Activated CD8-positive, alpha-beta memory T cell treated with anti-CD3 and anti-CD28 coated beads, Interleukin-2, amount 50 U/mL, for 24 hours (primary cell): ENCODE measurements at regions not wholly inside any gene's neighbourhood (a gene's known extent, or its start where the extent isn't known, plus 50 kb on each side); places are given as distances from the start of the nearest gene placed in this dataset.

Experiments
- DNase-seq: peaks from one replicate; pipeline ENCODE4 v3.0.0-alpha.2; 2020; ENCODE audit errors: extremely low read depth

DNA sequence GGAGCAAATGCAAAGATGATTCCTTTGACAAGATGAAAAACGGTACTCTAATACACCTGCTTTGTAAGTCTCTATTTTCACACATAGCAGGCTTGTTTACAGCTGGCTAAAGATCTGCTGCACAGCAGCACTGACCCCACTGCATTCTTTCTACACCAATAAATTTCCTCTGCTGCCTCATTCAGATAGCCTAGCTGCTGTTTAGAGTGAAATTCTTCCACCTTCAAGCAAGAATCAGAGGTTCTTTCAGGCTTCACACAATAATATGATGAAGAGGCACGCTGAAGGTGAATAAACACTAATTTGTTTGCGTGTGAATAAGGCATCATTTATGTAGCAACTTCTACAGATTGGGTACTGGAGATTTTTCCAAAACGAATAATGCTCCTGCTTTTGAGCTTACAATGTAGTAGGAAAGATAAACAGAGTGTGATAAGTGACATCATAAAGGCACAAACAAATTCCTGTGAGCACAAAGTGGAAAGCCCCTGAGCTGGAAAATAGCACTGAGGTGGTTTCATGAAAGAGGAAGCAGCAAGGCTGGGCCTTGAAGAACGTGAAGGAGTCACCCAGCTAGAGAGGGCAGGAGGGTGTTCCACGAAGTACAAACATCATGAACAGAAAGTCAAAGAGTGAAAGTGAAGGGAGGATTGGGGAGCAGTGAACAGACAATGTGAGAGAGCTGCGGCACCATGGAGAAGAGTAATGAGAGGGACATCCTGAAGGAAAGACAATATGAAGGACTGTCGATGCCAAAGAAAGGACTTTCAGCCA, 543.4 kb downstream of the CD83 start:
- peak; percentile 27 for DNase-seq

DNA sequence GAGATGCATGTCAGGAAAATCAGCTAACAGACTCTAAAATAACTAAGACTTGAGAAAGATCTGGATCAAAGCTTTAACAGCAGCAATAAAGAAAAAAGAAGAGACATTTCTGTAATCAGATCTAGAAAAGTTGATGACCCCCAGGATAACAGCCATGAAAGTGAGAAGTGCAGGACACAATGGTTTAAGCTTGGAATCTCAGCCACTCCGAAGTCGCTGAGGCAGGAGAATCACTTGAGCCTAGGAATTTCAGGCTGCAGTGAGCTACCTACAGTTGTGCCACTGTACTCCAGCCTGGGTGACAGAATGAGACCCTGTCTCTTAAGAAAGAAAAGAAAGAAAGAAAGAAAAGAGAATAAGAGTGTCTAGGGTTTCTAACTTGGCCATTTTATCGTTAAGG, 544.1 kb downstream of the CD83 start:
- DNase-seq = no peak

DNA sequence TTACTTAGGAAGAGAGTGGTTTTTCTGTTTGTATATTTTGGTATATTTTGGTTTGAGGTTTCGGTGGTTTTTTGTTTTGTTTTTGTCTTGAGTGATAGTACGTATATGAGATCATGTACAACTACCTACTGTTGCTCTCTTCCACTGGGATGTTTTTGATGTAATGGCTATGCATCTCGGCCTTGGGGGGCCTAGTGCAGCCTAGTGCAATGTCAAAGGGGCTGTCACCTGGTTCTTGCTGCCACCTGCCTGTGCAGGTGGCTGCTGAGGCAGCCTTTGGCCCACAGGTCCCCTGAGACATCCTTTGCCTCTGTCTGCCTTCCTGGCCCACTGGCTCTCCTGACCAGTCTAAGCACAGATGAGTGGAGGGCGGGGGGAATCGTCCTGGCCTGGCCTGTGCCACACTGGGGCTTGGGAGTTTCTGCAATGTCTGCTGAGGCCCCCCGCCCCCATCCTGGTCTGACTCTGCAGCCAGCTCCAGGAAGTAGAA, 546.6 kb downstream of the CD83 start:
- no peak for DNase-seq

DNA sequence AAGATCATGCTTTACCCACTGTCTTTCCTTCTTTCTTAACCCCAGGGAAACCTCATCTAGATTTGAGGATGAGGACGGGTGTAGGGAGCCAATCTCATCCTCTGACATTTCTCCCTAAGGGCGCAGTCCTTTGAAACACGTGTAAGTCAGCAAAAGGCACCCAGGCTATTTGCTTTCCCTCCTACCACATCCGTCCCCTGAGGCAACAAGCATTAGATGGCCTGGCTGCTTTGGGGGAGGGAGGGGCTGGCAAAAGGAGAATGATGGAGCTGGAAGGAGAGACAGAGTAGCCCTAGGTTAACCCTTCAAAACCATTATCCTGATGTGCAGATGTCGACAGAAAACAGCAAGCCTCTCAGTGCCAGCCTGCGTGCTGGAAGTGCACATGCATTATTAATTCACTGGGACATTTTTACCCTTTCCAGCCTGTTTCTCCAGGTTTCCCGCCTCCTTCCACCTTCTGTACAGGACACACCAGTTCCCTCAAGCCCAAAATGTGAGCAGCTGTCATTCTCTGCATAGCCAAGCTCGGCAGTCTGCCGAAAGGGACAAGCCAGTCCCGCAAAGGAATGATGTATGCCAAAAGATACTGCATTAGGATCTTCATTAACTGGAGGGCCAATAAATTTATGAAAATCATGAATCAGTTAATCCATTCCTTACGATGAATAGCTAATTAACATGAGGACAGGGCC, 547.2 kb downstream of the CD83 start:
- no peak for DNase-seq

DNA sequence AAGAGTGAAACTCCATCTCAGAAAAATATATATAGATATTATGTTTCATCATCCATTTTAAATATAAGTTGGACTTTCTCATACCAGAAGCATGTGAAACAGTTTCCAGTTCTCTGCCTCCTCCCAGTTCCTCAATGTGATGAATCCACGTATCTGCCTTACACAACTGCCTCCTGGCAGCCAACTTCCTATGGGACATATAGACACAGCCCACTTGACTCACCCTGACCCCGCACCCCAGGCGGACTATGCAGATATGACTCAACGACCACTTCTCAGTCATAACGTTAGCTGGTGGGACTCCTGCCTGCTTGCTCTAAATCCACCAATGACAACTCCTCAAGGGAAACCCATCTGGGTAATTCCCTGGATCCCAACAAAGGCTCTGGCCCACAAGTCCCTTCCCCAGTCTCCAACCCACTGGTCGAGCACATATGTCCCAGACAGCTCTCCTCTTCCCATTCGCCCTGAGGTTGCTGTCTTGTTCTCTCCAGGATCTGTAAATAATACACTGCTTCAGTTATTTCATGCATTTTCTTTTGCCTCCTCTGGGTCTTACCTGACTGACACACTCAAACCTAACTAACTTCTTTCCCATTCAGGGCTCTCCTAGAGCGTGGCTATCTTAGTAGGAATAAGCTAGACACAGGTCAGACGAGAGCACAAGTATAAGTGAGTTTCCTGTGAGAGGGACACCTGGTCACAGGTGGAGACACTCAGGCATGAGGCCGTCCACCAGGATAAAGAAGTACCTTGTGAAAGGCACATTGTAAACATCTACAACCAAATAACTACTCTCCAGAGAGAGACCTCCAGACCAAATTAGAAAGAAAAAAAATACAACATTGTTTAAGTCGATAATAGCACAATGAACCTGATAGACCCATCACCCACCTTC, 548.5 kb downstream of the CD83 start:
- peak; percentile 26 for DNase-seq

DNA sequence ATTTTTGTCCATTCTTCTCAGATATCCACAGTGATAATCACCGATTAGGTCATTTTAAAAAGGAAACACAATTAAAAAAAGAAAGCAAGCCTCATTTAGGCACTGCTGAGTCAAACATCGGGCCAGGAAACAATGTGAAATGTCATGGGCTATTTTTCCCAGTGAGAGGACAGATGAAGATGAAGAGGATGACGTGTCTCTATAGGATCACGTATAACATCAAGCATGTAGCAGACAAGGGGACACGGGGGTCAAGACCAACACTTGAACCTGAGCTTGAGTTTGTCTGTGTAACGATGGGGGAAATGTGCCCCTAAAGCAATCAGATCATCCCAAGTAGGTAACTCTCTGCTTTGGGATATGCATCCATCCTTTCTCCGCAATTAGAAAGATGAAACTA, 553.2 kb downstream of the CD83 start:
- DNase-seq = no peak

DNA sequence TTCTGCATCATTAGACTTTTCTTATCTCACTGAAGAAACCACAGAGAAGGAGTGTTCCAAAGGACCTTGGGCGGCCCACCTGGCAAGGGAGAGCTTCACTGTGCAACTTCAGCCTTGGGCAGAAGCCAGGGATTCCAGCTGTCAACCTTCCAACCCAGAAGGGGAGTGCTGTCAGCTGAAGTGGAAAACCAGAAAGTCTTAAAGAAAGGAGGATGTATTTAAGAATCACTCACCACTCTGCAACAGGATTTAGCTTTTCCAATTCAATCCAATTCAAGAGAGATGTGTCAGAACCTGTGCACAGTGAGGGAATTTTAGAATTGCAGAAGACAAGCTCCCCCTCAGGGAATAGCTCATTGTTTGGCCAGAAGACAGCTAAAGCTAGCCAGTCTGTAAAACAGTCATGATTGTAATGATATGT, 553.7 kb downstream of the CD83 start:
- no peak for DNase-seq

DNA sequence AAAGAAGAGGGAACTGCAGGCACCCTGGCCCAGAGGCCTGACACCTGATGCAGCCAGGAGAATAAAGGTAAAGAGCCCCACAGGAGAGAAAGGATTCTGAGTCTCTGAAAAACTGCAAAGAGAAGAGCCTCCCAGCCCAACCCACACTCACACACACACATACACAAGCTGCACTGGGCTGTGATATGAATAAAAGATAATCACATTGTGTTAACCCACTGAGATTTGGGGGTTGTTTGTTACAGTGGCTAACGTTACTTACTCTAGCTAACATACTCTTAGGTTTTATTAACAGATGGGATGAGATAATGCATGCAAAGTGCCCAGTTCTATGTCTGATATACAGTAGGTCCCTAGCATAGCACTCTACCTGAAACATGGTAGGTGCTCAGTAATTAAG, 554.4 kb downstream of the CD83 start:
- DNase-seq = no peak

DNA sequence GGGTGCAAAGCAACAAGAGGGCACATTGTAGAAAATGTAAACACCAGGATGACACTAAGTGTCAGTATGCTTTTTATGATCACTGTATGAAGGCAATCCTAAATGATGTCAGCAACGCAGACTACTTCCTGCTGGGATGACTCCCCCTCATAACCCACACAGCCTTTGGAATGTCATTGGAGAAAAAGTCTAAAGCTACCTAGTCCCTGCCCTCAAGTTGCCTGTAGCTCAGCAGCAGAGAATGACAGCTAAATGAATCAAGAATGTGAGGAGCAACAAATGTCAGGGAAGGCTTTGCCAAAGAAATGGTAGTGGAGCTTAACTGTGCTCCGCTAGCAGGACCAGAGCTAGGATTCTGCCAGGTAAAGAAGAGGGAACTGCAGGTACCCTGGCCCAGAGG, 555.6 kb downstream of the CD83 start:
- DNase-seq = no peak

DNA sequence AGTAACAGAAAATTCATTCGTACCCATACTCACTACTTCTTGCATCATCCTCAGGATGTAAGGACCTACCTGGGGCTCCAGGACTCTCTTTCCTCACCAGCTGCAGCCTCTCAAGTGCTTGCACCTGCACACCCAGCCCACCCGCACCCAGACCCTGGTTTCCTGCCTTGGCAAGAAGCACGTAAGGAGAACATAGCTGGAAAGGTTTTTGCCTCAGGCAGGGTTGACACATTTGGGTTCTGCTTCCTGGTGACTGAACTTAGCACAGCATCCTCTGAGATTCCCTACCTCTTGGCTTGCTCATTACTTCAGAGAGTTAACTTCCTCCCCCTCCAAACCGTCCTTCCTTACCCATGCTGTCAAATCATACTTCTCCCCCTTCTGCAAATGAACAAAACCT, 556.9 kb downstream of the CD83 start:
- DNase-seq = no peak

DNA sequence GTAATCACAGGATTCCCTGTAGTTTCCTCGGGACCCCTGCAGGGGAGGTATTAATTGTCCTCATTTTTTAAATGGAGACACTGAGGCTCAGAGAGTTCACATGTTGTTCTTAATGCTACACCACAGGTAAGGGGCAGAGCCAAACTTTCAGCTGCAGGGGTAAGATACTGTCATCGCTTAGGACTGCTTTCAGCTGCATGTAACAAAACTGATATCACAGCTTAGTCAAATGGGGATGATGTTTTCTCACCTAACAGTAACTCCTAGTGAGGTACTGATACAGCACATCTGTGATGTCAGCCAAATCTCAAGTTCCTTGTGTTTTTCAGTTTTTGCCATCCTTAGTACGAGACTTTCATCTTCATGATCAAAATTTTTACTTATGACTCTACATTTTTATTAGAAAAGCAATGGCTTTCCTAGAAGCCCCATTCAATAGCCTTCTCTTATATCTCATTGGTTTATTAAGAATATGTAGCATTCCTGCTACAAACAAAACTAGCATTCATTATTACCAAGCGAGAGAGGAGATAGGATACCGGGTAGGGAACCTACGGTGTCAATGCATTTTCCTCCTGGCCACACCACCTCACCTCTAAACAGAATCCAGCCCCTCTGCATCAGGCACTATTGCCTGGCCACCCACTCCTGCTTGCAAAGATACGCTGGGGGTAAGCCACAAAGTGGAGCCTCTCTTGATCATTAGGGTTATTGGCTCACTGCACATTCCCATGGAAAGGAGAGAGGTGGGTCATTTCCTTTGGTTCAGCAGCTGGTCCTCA, 557.5 kb downstream of the CD83 start:
- DNase-seq = no peak

DNA sequence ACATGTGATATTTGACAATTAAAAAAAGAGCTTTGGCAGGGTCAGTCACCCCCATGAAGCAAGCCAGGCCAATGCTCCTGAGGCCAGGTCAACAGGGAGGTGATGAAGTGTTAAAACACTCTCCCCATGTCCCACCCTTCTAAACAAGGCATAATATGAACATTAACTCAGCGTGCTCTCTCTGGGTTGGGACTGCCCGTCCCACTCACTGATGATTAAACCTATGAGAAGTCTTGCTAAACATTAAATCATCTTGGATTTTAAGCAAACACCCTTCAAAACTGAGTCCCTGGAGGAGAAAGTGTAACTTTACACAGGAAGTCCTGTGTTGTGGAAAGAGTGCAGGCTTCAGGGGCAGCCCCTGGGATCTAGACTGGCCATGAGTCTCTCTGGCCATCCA, 558.5 kb downstream of the CD83 start:
- DNase-seq = no peak

DNA sequence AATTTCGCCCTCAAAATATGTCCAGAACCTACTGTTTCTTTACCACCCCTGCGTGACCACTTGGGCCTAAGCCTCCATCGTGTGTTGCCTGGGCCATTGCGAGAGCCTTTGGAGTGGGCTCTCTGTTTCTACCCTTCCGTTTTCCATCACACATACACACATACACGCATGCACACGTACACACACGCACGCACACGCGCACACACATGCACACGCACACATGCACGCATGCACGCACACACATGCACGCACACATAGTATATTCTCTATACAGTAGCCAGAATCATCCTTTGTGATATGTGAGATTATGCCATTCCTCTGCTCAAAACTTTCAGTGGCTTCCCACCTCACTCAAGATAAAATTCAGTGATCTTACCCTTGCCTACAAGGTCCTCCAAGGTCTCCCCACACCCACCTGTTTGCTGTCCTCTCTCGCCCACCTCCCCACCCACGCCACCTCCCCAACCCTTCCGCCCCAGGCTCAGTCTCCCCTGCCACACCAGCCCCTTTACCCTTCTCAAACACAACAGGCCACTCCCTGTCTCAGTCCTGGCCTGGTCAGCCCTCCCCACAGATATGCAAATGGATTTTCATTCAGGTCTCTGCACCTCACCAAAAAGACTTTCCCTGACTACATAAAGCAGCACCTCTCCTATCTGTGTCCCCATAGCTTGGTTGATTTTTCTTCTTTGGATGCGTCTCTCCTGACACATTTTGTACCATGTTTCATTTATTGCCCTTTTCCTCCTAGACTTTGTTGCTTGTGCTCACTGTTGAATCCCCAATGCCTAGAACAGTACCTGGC, 559.6 kb downstream of the CD83 start:
- DNase-seq = no peak

DNA sequence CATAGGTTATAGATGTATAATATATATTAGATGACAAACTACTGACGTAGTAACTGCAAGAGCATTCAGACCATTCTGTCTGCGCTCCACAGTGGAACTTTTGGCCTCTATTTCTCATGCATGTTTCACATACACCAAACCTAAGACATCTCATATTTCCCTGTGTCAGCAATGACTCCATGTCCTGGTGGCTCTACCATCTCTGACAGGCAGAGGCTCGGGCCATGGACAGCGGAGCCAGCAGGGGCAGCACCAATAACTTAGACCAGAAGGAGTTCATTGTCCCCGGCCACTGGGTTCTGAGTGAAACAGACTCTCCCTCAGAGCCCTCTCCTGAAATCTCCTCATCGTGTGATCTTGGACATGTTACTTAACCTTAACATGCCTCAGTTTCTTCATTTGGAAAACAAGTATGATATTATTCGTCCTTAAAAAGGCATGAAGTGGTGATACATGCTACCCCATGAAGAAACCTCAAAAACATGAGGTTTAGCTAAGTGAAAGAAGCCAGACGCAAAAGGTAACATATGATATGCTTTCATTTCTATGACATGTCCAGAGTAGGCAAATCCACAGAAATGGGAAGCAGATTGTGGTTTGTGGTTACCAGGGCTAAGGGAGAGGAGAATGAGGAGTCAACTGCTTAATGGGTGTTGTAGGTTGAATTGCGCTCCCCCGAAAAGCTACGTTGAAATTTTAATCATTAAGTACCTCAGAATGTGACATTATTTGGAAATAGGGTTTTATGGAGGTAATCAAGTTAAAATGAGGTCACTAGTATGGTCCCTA, 564.0 kb upstream of the JARID2 start:
- no peak for DNase-seq

DNA sequence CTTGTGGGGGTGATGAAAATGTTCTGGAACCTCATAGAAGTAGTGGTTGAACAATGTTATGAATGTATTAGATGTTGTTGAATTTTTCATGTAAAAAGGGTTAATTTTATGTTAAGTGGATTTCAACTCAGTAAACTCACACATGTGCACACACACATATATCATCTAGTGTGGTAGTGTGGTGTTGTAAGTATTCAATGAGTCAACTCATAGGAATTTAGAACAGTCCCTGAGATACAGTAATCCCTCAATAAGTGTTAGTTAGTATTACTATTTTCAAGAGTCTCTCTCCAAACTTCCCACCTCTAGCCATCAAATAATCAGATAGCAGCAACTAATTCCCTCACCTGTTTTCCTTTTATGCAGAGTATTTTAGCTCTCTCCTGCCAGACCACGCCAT, 563.1 kb upstream of the JARID2 start:
- no peak for DNase-seq

DNA sequence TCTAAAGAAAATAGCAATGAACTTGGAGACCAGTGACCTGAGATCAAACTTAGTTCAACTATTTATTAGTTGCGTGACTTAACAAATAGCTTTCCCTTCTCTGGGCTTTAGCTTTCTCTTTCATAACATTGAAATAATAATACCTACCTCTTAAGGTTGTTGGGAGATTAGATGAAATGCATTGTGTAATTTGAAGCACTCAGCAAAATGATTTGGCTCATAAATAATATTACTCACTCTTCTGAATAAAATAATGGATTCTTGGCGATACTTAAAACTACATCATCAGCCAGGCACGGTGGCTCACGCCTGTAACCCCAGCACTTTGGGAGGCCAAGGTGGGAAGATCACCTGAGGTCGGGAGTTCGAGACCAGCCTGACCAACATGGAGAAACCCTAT, 556.2 kb upstream of the JARID2 start:
- no peak for DNase-seq

DNA sequence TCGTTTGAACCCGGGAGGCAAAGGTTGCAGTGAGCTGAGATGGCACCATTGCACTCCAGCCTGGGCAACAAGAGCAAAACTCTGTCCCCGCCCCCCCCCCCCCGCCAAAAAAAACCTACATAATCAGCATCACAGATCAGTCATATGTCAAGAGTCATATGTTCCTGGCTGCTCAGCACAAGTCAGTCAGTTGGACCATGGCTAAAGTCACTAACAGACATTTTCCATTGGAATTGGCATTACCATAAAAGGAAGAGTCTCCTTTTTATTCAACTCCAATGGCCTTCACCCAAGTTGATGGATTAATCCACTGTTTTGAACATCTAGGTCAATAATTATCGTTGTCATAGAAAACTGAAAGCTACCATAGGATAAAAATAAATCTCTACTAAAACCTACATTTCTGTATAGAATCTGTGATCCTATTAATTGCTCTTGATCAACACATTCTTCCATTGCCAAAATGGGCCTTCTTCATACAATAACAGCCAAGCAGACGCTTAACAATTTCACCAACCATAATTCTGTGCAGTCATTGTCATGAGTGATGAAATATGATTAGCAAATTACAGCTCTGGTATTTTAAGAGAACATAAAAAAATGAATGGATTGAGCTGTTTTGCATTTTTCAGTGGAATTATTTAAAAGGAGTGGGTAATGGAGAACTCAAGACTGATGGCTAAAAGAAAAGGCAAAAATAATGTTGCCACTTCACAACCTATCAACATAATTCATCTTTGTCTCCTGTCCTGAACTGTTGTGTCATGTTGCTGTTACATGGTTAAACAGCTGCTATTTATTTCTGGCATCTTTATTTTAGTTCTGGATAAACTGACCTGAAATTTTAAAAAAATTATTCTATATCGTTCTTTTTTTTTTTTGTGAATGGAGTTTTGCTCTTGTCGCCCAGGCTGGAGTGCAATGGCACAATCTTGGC, 555.5 kb upstream of the JARID2 start:
- no peak for DNase-seq

DNA sequence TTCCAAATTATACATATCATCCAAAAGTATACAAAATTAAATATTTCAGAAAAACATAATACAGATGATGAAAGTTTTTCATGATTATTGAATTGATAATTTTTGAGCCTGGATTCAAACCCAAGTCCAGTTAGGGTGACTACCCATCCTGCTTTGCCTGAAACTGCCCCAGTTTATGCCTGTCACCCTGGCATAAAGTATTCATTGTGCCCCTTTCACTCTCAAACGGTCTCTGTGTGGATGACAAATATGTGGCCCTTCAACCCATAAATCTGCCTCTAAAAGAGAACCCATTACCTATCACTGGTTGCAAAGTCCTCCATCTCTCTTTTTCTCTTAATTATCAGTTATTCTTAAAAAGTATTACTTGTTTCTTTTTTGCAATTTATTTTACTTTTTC, 553.7 kb upstream of the JARID2 start:
- no peak for DNase-seq
